Heart left ventricle (tissue), 13 donors: ENCODE measurements at regions not wholly inside any gene's neighbourhood (a gene's known extent, or its start where the extent isn't known, plus 50 kb on each side); places are given as distances from the start of the nearest gene placed in this dataset.

Source experiments
- POLR2A ChIP-seq, 2 donors: fragments of 450-650 bp; IDR thresholded peaks; one replicate each; pipeline ENCODE4 v1.6.1; 2017; ENCODE audit warnings: antibody characterized with exemption in 2 of 2, mild to moderate bottlenecking in 2 of 2, moderate library complexity in 2 of 2
- TF ChIP-seq, protein P1 (sequence below), 12 donors: fragments of 200-600 bp; sonication (generic) in 4 of 12; IDR thresholded peaks; one replicate each; pipeline versions ENCODE4 v1.5.0 to v1.8.0; 2018 to 2022; ENCODE audit warnings: antibody characterized with exemption in 12 of 12, mild to moderate bottlenecking in 5 of 12
- donor health status: ischemic (EF 13 %, LVEDD 7.1; RV severe dilation, severe dysfunction).
- donor health status: DM: no; HTN: yes; CAD: no.
- donor health status: DM: no; HTN: no; CAD: no.
- donor health status: ischemic (EF 25% LVEDD 6.9; RV normal size, moderate dysfunction).
- donor health status: ischemic (EF 25% LVEDD 5.7; RV mildly dilated, moderate dysfunction).
- donor health status: ischemic (EF 35%, LVEDD 5.7; RV mildly dilated, moderate dysfunction).
- donor health status: nonischemic (EF 11% LVEDD 7.7; RV severe dilation, severe dysfunction).
- donor health status: DM: yes; HTN: yes; CAD: no.
- donor health status: PGD.
- donor health status: ischemic (EF 29% LVEDD 5.4; RV normal size, mild dysfunction).
- donor health status: nonischemic (EF 23%, LVEDD 6.1; RV moderate dilation, normal function).

DNA sequence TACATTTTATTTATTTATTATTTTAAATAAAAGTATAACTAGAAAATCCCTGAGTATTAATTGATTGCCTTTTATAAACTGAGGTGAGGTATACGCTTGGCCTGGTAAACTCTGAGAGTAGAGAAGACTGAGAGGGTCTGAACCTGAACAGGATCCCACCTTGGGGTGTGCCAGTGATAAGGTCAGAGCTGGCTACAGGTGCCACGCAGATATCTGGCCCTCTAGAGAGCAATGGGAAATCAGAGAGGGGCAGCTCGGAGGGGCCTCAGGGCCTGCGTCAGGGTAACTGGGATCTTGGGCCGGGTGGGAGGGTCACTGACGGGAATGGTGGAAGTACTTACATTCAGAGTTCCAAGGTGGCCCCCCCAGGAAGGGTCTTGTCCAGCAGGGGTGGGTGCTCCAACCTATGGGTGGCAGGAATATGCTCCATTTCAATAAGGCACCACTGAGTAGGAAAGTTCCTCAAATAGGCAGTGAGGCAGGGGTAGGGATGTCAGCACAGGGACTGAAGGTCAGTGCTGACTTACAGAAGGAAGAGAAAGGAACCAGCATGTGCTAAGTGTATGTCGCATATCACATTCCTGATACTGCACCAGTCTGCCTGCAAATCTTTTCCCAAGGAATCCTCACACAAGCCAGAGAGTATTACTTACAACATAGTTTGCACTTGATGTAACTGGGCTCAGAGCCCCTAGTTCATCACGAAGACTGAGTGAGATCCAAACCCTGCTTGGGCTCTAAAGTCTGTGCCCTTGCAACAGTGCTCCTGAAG, 706.0 kb upstream of the RAB6C start:
- TF ChIP-seq, protein P1, sequence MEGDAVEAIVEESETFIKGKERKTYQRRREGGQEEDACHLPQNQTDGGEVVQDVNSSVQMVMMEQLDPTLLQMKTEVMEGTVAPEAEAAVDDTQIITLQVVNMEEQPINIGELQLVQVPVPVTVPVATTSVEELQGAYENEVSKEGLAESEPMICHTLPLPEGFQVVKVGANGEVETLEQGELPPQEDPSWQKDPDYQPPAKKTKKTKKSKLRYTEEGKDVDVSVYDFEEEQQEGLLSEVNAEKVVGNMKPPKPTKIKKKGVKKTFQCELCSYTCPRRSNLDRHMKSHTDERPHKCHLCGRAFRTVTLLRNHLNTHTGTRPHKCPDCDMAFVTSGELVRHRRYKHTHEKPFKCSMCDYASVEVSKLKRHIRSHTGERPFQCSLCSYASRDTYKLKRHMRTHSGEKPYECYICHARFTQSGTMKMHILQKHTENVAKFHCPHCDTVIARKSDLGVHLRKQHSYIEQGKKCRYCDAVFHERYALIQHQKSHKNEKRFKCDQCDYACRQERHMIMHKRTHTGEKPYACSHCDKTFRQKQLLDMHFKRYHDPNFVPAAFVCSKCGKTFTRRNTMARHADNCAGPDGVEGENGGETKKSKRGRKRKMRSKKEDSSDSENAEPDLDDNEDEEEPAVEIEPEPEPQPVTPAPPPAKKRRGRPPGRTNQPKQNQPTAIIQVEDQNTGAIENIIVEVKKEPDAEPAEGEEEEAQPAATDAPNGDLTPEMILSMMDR (IDR thresholded peaks at IDR 0.05), result no peak
- no peak for TF ChIP-seq POLR2A (IDR thresholded peaks at IDR 0.05)
